ENCODE measurements at regions not wholly inside any gene's neighbourhood (a gene's known extent, or its start where the extent isn't known, plus 50 kb on each side); places are given as distances from the start of the nearest gene placed in this dataset.

- TF ChIP-seq CTCF (IDR thresholded peaks at IDR 0.05 in 2 of 3, conservative IDR thresholded peaks at IDR 0.05 in 1 of 3; ENCODE audit: borderline replicate concordance in 1 of 3, insufficient read depth in 1 of 3, low read depth in 2 of 3, low read length in 2 of 3) (no peak), ZNF274 (IDR thresholded peaks at IDR 0.05; ENCODE audit: low read depth, low read length) (no peak), POLR2AphosphoS5 (IDR thresholded peaks at IDR 0.05; ENCODE audit: low read depth, low read length) (no peak), TCF7L2 (IDR thresholded peaks at IDR 0.05; ENCODE audit: borderline replicate concordance, extremely low read depth, insufficient read depth, insufficient read length) (no peak)
These were observed 698.6 kb upstream of the MDGA2 start (continued) for GRCh38 chr14:48373981-48374380.

GRCh38 chr14:48350971-48351370, 675.6 kb upstream of the MDGA2 start:
- RAD21 ChIA-PET (ENCODE audit: low non-redundant PET in 1 of 2, low total read pairs in 2 of 2, uncharacterized antibody in 2 of 2, unreplicated experiment in 2 of 2), result no interaction called here

More at GRCh38 chr14:48350971-48351370, 675.6 kb upstream of the MDGA2 start:
- no peak overlapping the region for H3K9ac ChIP-seq (ENCODE audit: low read length)
- H3K9me2 ChIP-seq (ENCODE audit: insufficient read depth), result no peaks in the 10 kb centered on the region
- no peak overlapping the region for H3K27ac ChIP-seq (ENCODE audit: low read depth, low read length)
- no TSS peak for BruUV-seq (replicated peaks)
- TF ChIP-seq POLR2AphosphoS5 (IDR thresholded peaks at IDR 0.05; ENCODE audit: low read depth, low read length) (no peak), JUND (IDR thresholded peaks at IDR 0.05) (no peak), EGR1 (IDR thresholded peaks at IDR 0.05; ENCODE audit: low read depth) (no peak), CEBPB (IDR thresholded peaks at IDR 0.05; ENCODE audit: low read depth) (no peak), ELF1 (IDR thresholded peaks at IDR 0.05; ENCODE audit: borderline replicate concordance, low read depth) (no peak), MAX (IDR thresholded peaks at IDR 0.05) (no peak), ZFX (IDR thresholded peaks at IDR 0.05) (no peak), SP1 (IDR thresholded peaks at IDR 0.05; ENCODE audit: low read depth) (no peak), SIN3A (IDR thresholded peaks at IDR 0.05; ENCODE audit: low read depth) (no peak), ZBTB33 (IDR thresholded peaks at IDR 0.05; ENCODE audit: extremely low read depth, insufficient replicate concordance, low read length) (no peak), CBX3 (IDR thresholded peaks at IDR 0.05; ENCODE audit: low read depth) (no peak), ZNF274 (IDR thresholded peaks at IDR 0.05; ENCODE audit: low read depth, low read length) (no peak), SRF (IDR thresholded peaks at IDR 0.05; ENCODE audit: low read depth) (no peak), YY1 (IDR thresholded peaks at IDR 0.05; ENCODE audit: extremely low read depth, insufficient replicate concordance, low read depth, low read length) (no peak), REST (IDR thresholded peaks at IDR 0.05; ENCODE audit: low read depth) (no peak), POLR2A (IDR thresholded peaks at IDR 0.05; ENCODE audit: borderline replicate concordance, extremely low read depth, insufficient read depth, insufficient read length) (no peak), ATF3 (IDR thresholded peaks at IDR 0.05) (no peak)
- H3K36me3 ChIP-seq (ENCODE audit: control insufficient read depth in 1 of 2, insufficient read depth in 2 of 2, low read length in 2 of 2), result no peaks in the 10 kb centered on the region
- H3K9me3 ChIP-seq (ENCODE audit: control insufficient read depth in 1 of 2, insufficient read depth in 1 of 2, low read depth in 1 of 2, low read length in 2 of 2), result no peaks in the 10 kb centered on the region
- H3K4me2 ChIP-seq (ENCODE audit: low read length), result no peak overlapping the region
- DNase-seq (ENCODE audit: low read depth, low spot score) (no peak), ATAC-seq (no peak)
- CTCF ChIA-PET, result no interaction called here
- intact Hi-C loops (cut with micrococcal nuclease), result no loop called here
- no peak overlapping the region for H2AFZ ChIP-seq (ENCODE audit: low read depth, low read length, poor library complexity, severe bottlenecking)
- H3K27me3 ChIP-seq (ENCODE audit: insufficient read depth, low read length), result no peaks in the 10 kb centered on the region
- no peak overlapping the region for H3K4me3 ChIP-seq (replicated peaks in 1 of 2; ENCODE audit: low read depth in 1 of 2, low read length in 2 of 2)
- H3K79me2 ChIP-seq (ENCODE audit: insufficient read depth, low read length), result no peaks in the 10 kb centered on the region
- no peaks in the 10 kb centered on the region for H4K20me1 ChIP-seq (ENCODE audit: insufficient read depth)
- POLR2A ChIA-PET, result no interaction called here
- no peaks in the 10 kb centered on the region for H3K4me1 ChIP-seq (ENCODE audit: control insufficient read depth in 1 of 2, insufficient read depth in 2 of 2, low read length in 2 of 2)
